Forelimb muscle (tissue), 1 donor: ENCODE measurements at regions not wholly inside any gene's neighbourhood (a gene's known extent, or its start where the extent isn't known, plus 50 kb on each side); places are given as distances from the start of the nearest gene placed in this dataset.

ENCODE experiments used
- DNase-seq: peaks from one replicate; pipeline ENCODE4 v3.0.0-alpha.2; 2013; ENCODE audit warnings: low read depth

GRCh38 chr10:61356354-61356753 lies 96.8 kb downstream of the TMEM26 start:
- DNase-seq, result no peak

DNA sequence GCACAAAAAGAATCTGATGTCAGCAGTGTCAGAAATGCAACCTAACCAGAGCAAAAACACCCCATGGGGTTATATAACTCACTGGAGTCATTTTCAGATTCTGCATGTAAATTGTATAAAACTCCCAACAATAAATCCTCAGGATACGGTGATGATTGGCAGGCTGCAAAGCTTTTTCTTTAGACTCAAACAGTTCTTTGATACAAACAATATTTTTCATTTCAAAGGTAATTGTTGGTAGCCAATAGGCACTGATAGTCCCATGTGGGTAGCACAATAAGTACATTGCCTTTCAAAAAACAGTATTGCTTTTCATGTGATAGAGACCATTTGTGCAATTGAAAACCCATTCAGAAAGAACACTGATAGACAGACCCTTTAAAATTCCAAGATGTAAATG lies 98.0 kb downstream of the TMEM26 start:
- no peak for DNase-seq

- DNase-seq, result no peak
Measured at GRCh38 chr10:61354401-61354975, 98.7 kb downstream of the TMEM26 start.

DNA sequence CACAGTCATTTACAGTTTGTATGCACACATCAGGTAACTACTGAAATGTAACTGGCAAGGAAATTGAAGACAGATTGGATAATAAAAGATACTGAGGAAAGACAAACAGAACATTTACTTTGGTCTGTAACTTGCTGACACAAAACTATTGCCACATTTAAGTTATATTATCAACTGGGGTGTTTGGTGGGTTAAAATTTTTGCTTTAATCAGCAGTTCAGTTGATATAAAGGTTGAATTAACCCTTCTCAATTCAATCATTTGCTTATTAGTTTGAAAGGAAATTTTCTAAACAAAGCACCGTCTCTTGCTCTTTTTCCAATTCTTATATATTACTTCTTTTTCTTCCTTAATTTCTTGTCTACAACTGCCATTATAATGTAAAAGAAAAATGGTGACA lies 102.4 kb downstream of the TMEM26 start:
- no peak for DNase-seq

DNA sequence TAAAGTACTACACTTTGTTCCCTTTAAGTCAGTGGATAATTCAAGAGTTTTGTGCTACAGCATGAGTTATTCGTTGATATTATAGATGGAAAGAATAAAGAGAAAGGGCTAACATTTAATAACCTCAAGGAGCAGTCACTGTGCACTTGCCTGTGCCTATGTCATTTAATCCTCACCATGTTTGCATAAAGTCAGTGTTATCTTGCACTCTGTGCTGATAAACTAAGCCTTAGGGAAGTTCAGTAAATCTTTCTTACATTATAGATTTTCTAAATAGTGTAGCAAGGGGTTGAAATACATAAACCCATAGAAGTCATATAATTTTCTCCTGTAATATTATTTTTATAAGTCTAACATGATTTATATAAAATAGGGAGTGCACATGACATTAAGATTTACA lies 103.1 kb downstream of the TMEM26 start:
- DNase-seq, result no peak

- no peak for DNase-seq
Measured at GRCh38 chr10:61346796-61347413, 106.3 kb downstream of the TMEM26 start.

DNA sequence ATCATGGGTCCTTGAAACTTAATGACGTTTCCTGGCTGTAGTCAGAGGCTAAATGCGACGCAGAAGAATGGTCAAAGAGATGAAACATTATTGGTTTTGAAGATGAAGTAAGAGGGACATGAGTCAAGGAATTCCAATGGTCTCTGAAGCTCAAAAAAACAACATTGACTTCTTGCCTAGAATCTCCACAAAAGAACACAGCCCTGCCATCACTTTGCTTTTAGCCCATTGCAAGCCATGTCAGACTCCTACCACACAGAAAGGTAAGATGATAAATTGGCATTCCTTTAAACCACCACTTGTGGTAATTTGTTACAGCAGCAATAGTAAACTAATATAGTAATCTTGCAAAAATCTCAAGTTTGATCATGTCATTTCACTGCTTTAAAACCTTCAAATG lies 109.4 kb downstream of the TMEM26 start:
- DNase-seq, result no peak

- no peak for DNase-seq
Measured at GRCh38 chr10:61342858-61343572, 110.2 kb downstream of the TMEM26 start.

DNA sequence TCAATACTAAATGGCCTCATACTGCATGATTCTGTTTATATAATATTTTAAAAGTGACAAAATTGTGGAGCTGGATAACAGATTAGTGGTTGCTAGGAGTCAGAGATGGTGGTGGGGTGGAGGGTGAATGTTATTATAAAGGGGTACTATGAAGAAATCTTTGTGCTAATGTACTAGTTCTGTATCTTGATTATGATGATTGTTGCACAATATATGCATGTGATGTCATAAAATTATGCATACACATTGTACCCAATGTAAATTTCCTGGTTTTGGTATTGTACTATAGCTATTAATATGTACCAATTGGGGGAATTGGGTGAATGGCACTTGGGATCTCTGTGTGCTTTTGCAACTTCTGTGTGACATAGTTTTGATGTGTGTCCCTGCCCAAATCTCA lies 112.2 kb downstream of the TMEM26 start:
- DNase-seq, result no peak

DNA sequence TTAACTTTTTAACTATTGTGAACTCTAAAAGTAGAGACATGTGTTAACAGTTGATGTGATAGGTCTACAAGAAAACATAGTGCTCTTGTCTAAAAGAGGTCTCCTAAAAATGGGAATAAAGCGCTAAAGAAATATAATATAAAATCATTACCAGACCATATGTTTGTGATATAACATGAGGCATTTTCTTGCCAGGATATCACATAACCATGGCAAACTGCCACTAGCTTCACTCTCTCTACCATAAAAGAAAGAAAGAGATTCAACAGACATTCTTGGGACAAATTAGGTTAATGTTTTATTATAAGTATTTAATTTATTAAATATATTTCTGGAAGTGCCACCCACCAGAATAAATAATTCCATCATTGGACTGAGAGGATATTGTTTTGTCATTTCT lies 115.0 kb downstream of the TMEM26 start:
- no peak for DNase-seq

DNA sequence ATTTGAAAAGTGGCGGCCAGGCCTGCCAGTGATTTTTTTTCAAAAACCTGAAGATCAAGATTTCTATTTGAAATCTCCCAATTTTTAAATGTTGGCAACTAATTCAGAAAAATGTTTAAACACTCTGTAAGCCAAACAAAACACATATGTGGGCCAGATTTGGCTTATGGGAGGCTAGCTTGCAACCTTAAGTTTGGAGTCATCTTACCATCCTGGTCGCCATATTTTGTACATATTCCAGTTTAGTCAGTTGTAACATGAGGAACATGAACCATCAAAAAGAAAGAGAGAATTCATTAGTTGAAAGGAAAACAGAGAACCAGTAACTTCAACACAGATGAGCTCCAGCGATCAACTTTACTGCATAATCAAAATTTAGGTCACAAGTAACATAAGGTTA lies 115.4 kb downstream of the TMEM26 start:
- no peak for DNase-seq

GRCh38 chr10:61336831-61337230 lies 116.3 kb downstream of the TMEM26 start:
- DNase-seq, result no peak

DNA sequence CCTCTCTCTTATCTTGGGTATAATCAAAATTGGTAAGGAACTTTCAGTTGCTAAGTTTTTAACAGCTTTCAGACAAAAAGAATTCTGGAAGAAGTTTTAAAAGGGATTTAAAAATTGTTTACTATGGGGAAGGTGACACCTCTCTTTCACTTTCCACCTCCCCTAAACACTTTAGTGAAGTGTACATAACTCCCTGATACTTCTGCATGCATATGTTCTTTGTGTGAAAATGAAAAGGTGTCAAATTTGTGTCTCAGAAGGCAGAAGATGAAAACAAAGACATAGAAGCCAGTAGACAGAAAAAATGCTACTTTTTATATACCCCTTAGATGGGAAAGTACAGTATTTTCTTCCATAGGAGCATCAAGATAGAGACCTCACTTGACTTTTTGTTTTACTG lies 117.8 kb downstream of the TMEM26 start:
- DNase-seq, result no peak

GRCh38 chr10:61332581-61332980 lies 120.6 kb downstream of the TMEM26 start:
- DNase-seq, result no peak

DNA sequence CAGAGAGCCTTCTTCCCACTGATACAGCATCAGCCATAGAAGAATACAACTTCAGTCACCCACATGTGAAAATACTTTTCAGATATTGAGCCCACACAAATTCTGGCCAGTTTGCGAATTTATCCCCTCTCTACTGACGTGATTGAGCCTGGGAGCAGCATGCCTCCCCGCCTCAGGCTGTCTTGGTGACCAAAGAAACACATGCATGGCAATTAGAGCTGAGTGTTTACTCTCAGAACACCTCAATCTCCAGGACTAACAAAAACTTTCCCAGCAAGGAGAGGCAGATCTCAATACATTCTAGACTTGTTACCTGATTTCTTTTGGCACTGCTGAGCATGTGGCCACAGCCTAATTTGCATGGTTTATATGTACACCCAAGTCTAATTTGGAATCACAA lies 122.5 kb downstream of the TMEM26 start:
- DNase-seq, result no peak

- no peak for DNase-seq
Measured at GRCh38 chr10:61329854-61330253, 123.3 kb downstream of the TMEM26 start.

- no peak for DNase-seq
Measured at GRCh38 chr10:61325223-61325960, 127.8 kb downstream of the TMEM26 start.

DNA sequence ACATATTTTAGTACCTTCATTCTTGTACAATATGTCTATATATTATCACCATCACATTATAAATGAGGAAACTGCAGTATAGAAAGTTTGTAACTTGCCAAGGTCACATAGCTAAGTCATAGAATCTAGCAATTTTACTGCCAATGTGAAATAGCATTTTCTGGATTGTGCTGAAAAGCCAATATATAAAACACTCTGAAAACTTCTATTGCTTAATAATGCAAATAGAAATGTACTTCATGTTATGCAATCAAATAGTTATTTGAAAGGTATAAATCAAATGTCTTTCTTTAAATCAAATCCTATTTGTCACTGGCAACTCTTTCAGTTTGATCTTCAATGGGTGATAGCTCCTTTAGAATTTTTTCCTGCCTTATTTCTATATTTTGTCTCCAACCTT lies 129.5 kb downstream of the TMEM26 start:
- no peak for DNase-seq

DNA sequence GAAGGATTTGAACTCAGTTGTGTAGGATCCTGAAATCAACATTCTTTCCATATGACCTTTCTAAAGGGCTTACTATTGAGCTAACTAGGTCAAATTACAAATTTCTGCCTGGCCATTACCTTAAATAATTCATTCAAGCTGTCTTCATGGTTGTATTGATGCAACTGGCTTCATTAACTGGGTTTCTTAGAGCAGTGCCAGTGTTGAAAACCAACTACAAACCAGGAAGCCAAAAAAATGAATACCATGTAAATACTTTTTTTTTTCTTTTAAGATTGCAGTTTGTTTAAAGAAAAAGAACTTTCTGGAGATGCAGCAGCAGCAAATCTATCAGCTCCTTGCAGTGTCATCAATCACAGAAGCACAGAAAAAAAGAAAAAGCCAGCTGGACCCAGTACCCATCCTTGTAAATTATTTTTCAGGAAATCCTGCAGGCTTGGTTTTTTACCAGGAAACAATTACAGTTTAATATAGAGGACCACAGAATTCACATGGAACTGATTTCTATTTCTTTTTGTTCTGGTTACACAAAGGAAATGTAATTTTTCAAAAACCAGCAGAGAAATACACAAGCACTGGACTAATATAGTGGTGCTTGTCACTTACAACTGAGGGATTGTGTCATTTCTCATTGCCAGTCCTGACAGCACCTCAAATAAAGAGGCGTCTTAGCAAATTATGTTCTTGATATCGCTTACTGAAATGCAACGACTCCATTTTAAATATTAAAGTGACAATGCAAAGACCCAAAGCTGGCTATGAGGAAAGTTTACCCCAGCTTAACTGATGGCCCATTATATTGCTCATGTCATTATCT lies 131.9 kb downstream of the TMEM26 start:
- no peak for DNase-seq

DNA sequence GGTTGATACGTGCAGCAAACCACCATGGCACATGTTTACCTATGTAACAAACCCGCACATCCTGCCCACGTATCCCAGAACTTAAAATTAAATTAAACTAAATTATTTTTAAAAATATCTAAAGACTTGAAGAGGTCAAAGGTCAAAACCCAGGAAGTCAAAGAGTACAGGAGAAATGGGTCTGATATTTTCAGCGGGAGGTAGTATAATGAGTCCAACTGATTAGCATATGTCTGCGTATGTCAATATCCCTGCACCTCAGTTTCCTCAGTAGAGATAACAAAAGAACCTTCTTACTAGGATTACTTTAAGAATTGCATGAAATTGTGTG lies 133.0 kb downstream of the TMEM26 start:
- DNase-seq, result no peak

GRCh38 chr10:61319386-61320256 lies 133.6 kb downstream of the TMEM26 start:
- no peak for DNase-seq
